Stimulated activated CD4-positive, alpha-beta T cell treated with anti-CD3 and anti-CD28 coated beads, Interleukin-4, amount 100 ng/mL, for 24 hours (primary cell): ENCODE measurements at regions not wholly inside any gene's neighbourhood (a gene's known extent, or its start where the extent isn't known, plus 50 kb on each side); places are given as distances from the start of the nearest gene placed in this dataset.
A peak's percentile ranks its signal among the peaks of the same experiment; 100 is the strongest.

ENCODE experiments used
- DNase-seq: peaks from one replicate; pipeline ENCODE4 v3.0.0-alpha.2; 2020

GRCh38 chr16:86751076-86752030 lies 173.0 kb downstream of the FOXL1 start:
- no peak for DNase-seq

GRCh38 chr16:86752582-86753175 lies 174.3 kb downstream of the FOXL1 start:
- no peak for DNase-seq

GRCh38 chr16:86753399-86753798 lies 175.1 kb downstream of the FOXL1 start:
- DNase-seq: no peak

GRCh38 chr16:86755571-86756006 lies 177.2 kb downstream of the FOXL1 start:
- DNase-seq: no peak

GRCh38 chr16:86756882-86757703 lies 178.7 kb downstream of the FOXL1 start:
- no peak for DNase-seq

- DNase-seq: no peak
These were observed 179.3 kb downstream of the FOXL1 start for GRCh38 chr16:86757704-86758040.

- no peak for DNase-seq
These were observed 180.6 kb downstream of the FOXL1 start for GRCh38 chr16:86758932-86759331.

- peak; percentile 39 for DNase-seq
These were observed 183.0 kb downstream of the FOXL1 start for GRCh38 chr16:86761111-86762031.

- no peak for DNase-seq
These were observed 183.7 kb downstream of the FOXL1 start for GRCh38 chr16:86762095-86762494.

- DNase-seq: no peak
These were observed 185.5 kb downstream of the FOXL1 start for GRCh38 chr16:86763819-86764218.

- no peak for DNase-seq
These were observed 186.2 kb downstream of the FOXL1 start for GRCh38 chr16:86764551-86764950.

- DNase-seq: no peak
These were observed 187.2 kb downstream of the FOXL1 start for GRCh38 chr16:86765389-86766026.

GRCh38 chr16:86766700-86767099 lies 188.4 kb downstream of the FOXL1 start:
- no peak for DNase-seq

- no peak for DNase-seq
These were observed 190.0 kb downstream of the FOXL1 start for GRCh38 chr16:86768228-86768791.

- DNase-seq: no peak
These were observed 190.7 kb downstream of the FOXL1 start for GRCh38 chr16:86768999-86769398.

- no peak for DNase-seq
These were observed 193.4 kb downstream of the FOXL1 start for GRCh38 chr16:86771506-86772460.

- no peak for DNase-seq
These were observed 194.5 kb downstream of the FOXL1 start for GRCh38 chr16:86772671-86773353.

GRCh38 chr16:86773354-86773715 lies 195.0 kb downstream of the FOXL1 start:
- no peak for DNase-seq

- no peak for DNase-seq
These were observed 196.6 kb downstream of the FOXL1 start for GRCh38 chr16:86774931-86775330.

GRCh38 chr16:86775511-86775921 lies 197.2 kb downstream of the FOXL1 start:
- DNase-seq: no peak
